Astrocyte of the cerebellum (primary cell): ENCODE measurements at regions not wholly inside any gene's neighbourhood (a gene's known extent, or its start where the extent isn't known, plus 50 kb on each side); places are given as distances from the start of the nearest gene placed in this dataset.
"Not testable (repeated sequence)": the region's sequence is repeated elsewhere in the genome, so short reads cannot be mapped to it uniquely, and the experiment has no call there.

ENCODE experiments used
- DNase-seq: peaks from one replicate; pipeline ENCODE4 v3.0.0-alpha.2; 2011; ENCODE audit warnings: low read depth
- H3K4me3 ChIP-seq: 2 replicates; pipeline ENCODE4 v1.5.1; 2011; ENCODE audit warnings: mild to moderate bottlenecking, low read depth, low read length, moderate library complexity
- in situ Hi-C: cut with HindIII; loops from 2 replicates; pipeline ENCODE4 v1.10.0; 2017; ENCODE audit warnings: low sequenced_read_pairs
- TF ChIP-seq, protein P1 (sequence below): IDR thresholded peaks from 2 replicates; pipeline ENCODE4 v1.5.1; 2012; ENCODE audit warnings: low read length, low read depth, moderate library complexity, mild to moderate bottlenecking; ENCODE audit errors: missing control alignments

DNA sequence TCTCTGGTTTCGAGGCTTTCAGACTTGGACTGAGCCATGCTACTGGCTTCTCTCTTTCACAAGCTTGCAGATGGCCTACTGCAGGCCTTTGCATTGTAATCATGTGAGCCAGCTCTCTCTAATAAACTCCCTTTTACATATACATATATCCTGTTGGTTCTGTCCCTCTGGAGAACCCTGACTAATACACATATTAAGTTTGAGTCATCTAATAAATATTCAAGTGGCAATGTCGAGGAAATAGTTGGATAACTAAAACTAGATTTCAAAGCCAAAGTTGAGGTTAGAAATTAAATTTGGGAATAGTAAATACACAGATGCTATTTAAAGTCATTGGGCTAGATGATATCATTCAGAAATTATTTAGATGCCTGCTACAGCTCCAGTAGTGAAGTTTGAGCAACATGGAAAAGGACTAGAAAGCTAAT is 1343.4 kb downstream of the GRIK2 start:
- peak; percentile 41 for DNase-seq
- H3K4me3 ChIP-seq = no peak overlapping the region
- TF ChIP-seq, protein P1, sequence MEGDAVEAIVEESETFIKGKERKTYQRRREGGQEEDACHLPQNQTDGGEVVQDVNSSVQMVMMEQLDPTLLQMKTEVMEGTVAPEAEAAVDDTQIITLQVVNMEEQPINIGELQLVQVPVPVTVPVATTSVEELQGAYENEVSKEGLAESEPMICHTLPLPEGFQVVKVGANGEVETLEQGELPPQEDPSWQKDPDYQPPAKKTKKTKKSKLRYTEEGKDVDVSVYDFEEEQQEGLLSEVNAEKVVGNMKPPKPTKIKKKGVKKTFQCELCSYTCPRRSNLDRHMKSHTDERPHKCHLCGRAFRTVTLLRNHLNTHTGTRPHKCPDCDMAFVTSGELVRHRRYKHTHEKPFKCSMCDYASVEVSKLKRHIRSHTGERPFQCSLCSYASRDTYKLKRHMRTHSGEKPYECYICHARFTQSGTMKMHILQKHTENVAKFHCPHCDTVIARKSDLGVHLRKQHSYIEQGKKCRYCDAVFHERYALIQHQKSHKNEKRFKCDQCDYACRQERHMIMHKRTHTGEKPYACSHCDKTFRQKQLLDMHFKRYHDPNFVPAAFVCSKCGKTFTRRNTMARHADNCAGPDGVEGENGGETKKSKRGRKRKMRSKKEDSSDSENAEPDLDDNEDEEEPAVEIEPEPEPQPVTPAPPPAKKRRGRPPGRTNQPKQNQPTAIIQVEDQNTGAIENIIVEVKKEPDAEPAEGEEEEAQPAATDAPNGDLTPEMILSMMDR = no peak
- in situ Hi-C loops = no loop called here

DNA sequence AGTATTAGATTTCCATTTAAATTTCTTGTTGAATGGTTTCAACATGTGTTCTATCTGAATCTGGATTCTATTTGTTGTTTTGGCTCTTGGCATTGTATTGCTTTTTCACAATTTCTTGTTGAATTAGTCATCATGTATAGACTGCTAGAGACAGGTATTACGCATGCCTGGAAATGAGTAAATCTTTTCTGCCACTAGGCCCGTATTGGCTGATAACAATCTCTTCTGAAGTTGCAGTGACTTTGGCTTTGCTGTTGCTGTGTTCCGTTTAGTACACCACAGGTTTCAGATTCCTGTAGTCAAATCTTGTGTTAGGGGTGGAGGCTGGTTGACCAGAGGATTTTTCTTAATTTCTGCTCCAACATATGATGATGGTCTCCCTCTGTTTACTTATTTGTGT is 1339.4 kb downstream of the GRIK2 start:
- in situ Hi-C loops = no loop called here
- TF ChIP-seq, protein P1 = no peak
- no peak for DNase-seq
- H3K4me3 ChIP-seq = no peak overlapping the region

DNA sequence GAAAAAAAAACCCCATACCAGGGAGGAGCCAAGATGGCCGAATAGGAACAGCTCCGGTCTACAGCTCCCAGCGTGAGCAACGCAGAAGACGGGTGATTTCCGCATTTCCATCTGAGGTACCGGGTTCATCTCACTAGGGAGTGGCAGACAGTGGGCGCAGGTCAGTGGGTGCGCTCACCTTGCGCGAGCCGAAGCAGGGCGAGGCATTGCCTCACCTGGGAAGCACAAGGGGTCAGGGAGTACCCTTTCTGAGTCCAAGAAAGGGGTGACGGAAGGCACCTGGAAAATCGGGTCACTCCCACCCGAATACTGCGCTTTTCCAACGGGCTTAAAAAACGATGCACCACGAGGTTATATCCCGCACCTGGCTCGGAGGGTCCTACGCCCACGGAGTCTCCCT is 1328.6 kb downstream of the GRIK2 start:
- in situ Hi-C loops, DNase-seq: not testable (repeated sequence)

DNA sequence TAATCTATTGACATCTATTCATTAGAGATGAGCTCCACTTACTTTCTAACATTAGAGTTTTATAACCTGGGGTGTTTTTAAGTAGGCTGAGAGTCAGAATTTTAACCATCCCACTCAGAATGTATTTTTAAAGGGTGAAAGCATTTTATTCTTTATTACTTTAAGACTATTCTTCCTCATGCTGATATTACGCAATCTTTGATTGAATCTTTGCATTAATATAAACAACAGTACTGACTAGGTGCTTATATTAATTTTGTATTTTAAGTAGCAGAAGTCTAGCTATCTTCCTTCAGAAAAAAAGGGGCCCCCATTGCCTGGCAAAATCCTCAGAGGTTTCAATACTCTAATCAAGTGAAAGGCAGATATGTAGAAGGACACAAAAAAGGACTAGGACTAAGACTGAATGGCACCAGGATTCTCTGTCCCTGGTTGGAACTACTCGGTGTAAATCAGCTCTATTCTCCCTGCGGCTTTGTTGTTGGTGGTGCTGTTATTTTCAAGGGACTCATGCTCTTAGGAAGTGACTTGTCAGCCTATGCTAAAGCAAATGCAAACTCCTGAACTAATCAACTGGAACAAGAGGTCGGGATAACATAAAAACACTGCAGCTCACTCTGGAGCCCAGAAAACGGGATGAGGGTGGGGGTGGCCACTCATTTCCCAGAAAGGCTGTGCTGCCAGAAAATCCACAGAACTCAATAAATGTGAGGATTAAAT is 1324.4 kb downstream of the GRIK2 start:
- in situ Hi-C loops = no loop called here
- DNase-seq = no peak
- H3K4me3 ChIP-seq = no peak overlapping the region
- TF ChIP-seq, protein P1 = no peak

More for the DNA sequence above, 1328.6 kb downstream of the GRIK2 start:
- H3K4me3 ChIP-seq = not testable (repeated sequence)

DNA sequence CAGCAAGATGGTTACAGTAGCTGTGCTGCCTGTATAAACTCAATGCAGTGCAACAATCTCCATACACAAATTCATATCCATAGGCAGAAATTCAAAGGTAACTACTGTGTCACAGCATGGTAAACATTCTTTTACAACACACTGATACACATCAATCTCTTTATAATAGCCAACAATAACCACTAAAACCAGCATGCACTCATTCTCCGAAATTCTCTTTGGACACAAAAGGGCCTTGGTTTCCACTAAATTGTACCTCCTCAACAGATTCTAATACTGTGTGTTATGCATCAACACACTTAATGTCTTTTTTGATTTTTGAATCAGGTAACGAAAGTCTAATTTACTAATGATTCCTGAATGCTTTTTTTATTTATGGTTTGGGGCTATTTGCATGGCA is 1323.7 kb downstream of the GRIK2 start:
- in situ Hi-C loops = no loop called here
- no peak for DNase-seq
- TF ChIP-seq, protein P1 = no peak
- no peak overlapping the region for H3K4me3 ChIP-seq

DNA sequence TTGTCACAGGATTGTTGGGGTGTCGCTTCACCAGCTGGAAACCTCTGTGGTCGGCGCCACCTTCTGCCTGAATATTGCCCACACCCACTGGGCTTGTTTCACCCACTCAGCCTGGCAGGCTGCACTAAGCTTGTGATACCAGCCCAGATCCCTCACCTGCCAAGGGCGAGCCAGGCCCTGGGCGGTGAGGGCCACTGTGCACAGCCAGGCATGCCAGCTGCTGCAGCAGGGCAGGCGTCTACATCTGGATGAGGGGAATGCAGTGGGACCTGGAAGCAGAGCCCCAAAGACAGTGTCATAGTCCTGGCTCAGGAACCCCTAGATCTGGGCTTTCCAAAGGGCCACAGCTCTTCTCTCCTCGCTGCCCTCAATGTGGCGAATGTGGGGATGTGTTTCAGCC is 1307.5 kb downstream of the GRIK2 start:
- in situ Hi-C loops = no loop called here
- no peak for DNase-seq
- no peak overlapping the region for H3K4me3 ChIP-seq
- TF ChIP-seq, protein P1 = no peak

DNA sequence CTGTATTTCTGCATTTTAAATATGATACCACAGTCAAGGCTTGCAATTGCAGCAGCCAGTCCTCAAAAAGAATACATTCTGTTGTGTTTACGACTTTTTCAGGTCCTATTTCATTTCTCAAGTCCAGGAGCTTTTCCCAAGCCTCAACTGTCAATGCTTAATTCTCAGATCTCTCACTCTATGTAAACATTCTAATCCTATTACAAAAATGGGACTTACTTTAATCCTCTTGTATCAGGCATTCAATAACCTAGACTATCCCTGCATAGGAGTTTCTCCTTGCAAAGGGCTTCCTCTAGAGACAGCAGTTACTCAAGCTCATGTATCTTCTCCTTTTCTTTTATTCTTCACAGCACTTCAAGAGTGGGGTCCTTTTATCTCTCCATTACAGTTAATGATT is 1293.0 kb downstream of the GRIK2 start:
- in situ Hi-C loops = no loop called here
- TF ChIP-seq, protein P1 = no peak
- H3K4me3 ChIP-seq = no peak overlapping the region
- DNase-seq = no peak
